ENCODE measurements at regions not wholly inside any gene's neighbourhood (a gene's known extent, or its start where the extent isn't known, plus 50 kb on each side); places are given as distances from the start of the nearest gene placed in this dataset.

- no peak for TF ChIP-seq CTCF (IDR thresholded peaks at IDR 0.05)
- TF ChIP-seq POLR2A (IDR thresholded peaks at IDR 0.05) = no peak
- no peak for TF ChIP-seq EP300 (IDR thresholded peaks at IDR 0.05)
- Histone ChIP-seq H3K27me3 (no peaks in the 10 kb centered on the region), H3K36me3 (no peaks in the 10 kb centered on the region), H3K27ac (no peak overlapping the region), H3K9me3 (no peaks in the 10 kb centered on the region), H3K4me3 (no peak overlapping the region), H3K4me1 (ENCODE audit: insufficient read depth) (peaks cover 3% of the 10 kb centered on the region)
- intact Hi-C loops (cut with DNase I) = no loop called here
- no peak for DNase-seq
Measured at GRCh38 chr6:149217466-149217888, 100.0 kb upstream of the TAB2 start.

GRCh38 chr6:149218471-149218870 lies 99.0 kb upstream of the TAB2 start:
- Histone ChIP-seq H3K4me1 (ENCODE audit: insufficient read depth) (no peaks in the 10 kb centered on the region), H3K27ac (no peak overlapping the region), H3K9me3 (no peaks in the 10 kb centered on the region), H3K27me3 (no peaks in the 10 kb centered on the region), H3K36me3 (no peaks in the 10 kb centered on the region), H3K4me3 (no peak overlapping the region)
- TF ChIP-seq EP300 (IDR thresholded peaks at IDR 0.05) = no peak
- no peak for TF ChIP-seq POLR2A (IDR thresholded peaks at IDR 0.05)
- TF ChIP-seq CTCF (IDR thresholded peaks at IDR 0.05) = no peak
- intact Hi-C loops (cut with DNase I) = no loop called here
- DNase-seq = no peak

- no peaks in the 10 kb centered on the region for H3K27me3 ChIP-seq
- TF ChIP-seq POLR2A (IDR thresholded peaks at IDR 0.05) (no peak), CTCF (IDR thresholded peaks at IDR 0.05) (no peak), EP300 (IDR thresholded peaks at IDR 0.05) (no peak)
- intact Hi-C loops (cut with DNase I) = no loop called here
- H3K27ac ChIP-seq = no peak overlapping the region
- H3K36me3 ChIP-seq = no peaks in the 10 kb centered on the region
- DNase-seq = no peak
- 92 to 95% (median 95%) methylated on average over 2 of the region's 2 CpGs for WGBS, 3 donors
- no peaks in the 10 kb centered on the region for H3K9me3 ChIP-seq
- H3K4me3 ChIP-seq = no peak overlapping the region
- no peaks in the 10 kb centered on the region for H3K4me1 ChIP-seq (ENCODE audit: insufficient read depth)
Measured at GRCh38 chr6:149218915-149219314, 98.6 kb upstream of the TAB2 start.

GRCh38 chr6:149220882-149221773 lies 96.4 kb upstream of the TAB2 start:
- H3K4me1 ChIP-seq (ENCODE audit: insufficient read depth) = peaks cover 2% of the 10 kb centered on the region
- no peak for DNase-seq
- no peak overlapping the region for H3K27ac ChIP-seq
- H3K36me3 ChIP-seq = no peaks in the 10 kb centered on the region
- TF ChIP-seq CTCF (IDR thresholded peaks at IDR 0.05) (no peak), EP300 (IDR thresholded peaks at IDR 0.05) (no peak), POLR2A (IDR thresholded peaks at IDR 0.05) (no peak)
- no peak overlapping the region for H3K4me3 ChIP-seq
- H3K27me3 ChIP-seq = no peaks in the 10 kb centered on the region
- intact Hi-C loops (cut with DNase I) = no loop called here
- no peaks in the 10 kb centered on the region for H3K9me3 ChIP-seq
- 77 to 88% (median 87%) methylated on average over 6 of the region's 6 CpGs for WGBS, 3 donors
